Kidney (tissue), 13 donors: ENCODE measurements at regions not wholly inside any gene's neighbourhood (a gene's known extent, or its start where the extent isn't known, plus 50 kb on each side); places are given as distances from the start of the nearest gene placed in this dataset.

ENCODE experiments used
- DNase-seq, 5 donors: peaks; one replicate each; pipeline ENCODE4 v3.0.0-alpha.2; 2013 to 2020
- FAIRE-seq: peaks from 2 replicates; lab custom pipeline; 2012; peaks lifted over from hg19 to GRCh38; lab: Jason Lieb, UNC
- H3K27ac ChIP-seq, 2 donors: one replicate each; pipeline ENCODE4 v1.7.0; 2013; ENCODE audit warnings: low read depth in 2 of 2, low read length in 2 of 2, inconsistent platforms in 1 of 2
- H3K27me3 ChIP-seq: one replicate; pipeline ENCODE4 v1.7.1; 2013; ENCODE audit warnings: low read length, inconsistent platforms; ENCODE audit not compliant: control insufficient read depth, insufficient read depth
- H3K36me3 ChIP-seq, 3 donors: one replicate each; pipeline versions ENCODE4 v1.7.0 to v1.7.1; 2013; ENCODE audit warnings: low read length in 3 of 3, control low read depth in 1 of 3, inconsistent platforms in 1 of 3; ENCODE audit not compliant: insufficient read depth in 3 of 3, control insufficient read depth in 2 of 3
- H3K4me1 ChIP-seq, 3 donors: one replicate each; pipeline versions ENCODE4 v1.7.0 to v1.7.1; 2013; ENCODE audit warnings: low read length in 3 of 3, inconsistent platforms in 1 of 3, low read depth in 1 of 3; ENCODE audit not compliant: control insufficient read depth in 2 of 3, insufficient read depth in 2 of 3
- H3K4me3 ChIP-seq, 3 donors: one replicate each; pipeline versions ENCODE4 v1.7.0 to v1.8.1; 2013; ENCODE audit warnings: low read length in 3 of 3, control low read depth in 1 of 3, inconsistent platforms in 1 of 3
- H3K9ac ChIP-seq, 3 donors: one replicate each; pipeline versions ENCODE4 v1.7.0 to v1.7.1; 2013; ENCODE audit warnings: low read length in 3 of 3, control low read depth in 1 of 3, inconsistent platforms in 1 of 3
- H3K9me3 ChIP-seq, 3 donors: one replicate each; pipeline versions ENCODE4 v1.7.0 to v1.7.1; 2013; ENCODE audit warnings: low read length in 3 of 3, control low read depth in 1 of 3, inconsistent platforms in 1 of 3; ENCODE audit not compliant: control insufficient read depth in 2 of 3, insufficient read depth in 1 of 3
- intact Hi-C: fragments of 100-400 bp; cut with DNase I; formaldehyde crosslinking; loops from one replicate; pipeline ENCODE4 v1.11.1; 2022
- TF ChIP-seq, protein P1 (sequence below): IDR thresholded peaks from 3 replicates; pipeline ENCODE4 v1.5.1; 2012; ENCODE audit warnings: mild to moderate bottlenecking, moderate library complexity, borderline replicate concordance; ENCODE audit not compliant: insufficient read depth; ENCODE audit errors: extremely low read depth
- donor health status: control.
- donor health status: control.
- donor health status: control.
- donor health status: control.
- donor health status: control.
- donor health status: DM: yes; HTN: yes; CAD: no.
- donor health status: Normal renal cell carcinoma (clear cell type).

DNA sequence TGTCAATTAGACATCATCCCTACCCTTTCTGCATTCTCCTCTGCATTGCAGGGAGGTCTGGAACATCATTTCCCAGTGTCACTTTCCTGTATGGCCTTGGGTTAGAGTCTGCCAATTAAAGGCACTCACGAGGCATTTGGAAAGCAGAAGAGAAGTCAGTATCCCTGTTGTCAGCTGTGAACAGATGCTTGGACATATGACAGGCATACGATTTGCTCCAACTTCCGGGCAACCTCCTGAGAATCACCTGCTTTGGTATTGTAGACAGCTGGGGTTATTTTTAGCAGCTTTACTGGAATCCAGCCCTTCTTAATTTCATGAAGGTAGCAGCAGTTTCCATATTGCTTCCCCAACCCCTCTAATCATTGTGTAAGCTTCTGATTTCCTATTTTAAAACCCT lies 88.7 kb upstream of the DHRS4 start:
- intact Hi-C loops = no loop called here
- H3K27ac ChIP-seq = no peak overlapping the region
- no peaks in the 10 kb centered on the region for H3K27me3 ChIP-seq
- H3K9me3 ChIP-seq = no peaks in the 10 kb centered on the region
- H3K36me3 ChIP-seq = no peaks in the 10 kb centered on the region
- TF ChIP-seq, protein P1, sequence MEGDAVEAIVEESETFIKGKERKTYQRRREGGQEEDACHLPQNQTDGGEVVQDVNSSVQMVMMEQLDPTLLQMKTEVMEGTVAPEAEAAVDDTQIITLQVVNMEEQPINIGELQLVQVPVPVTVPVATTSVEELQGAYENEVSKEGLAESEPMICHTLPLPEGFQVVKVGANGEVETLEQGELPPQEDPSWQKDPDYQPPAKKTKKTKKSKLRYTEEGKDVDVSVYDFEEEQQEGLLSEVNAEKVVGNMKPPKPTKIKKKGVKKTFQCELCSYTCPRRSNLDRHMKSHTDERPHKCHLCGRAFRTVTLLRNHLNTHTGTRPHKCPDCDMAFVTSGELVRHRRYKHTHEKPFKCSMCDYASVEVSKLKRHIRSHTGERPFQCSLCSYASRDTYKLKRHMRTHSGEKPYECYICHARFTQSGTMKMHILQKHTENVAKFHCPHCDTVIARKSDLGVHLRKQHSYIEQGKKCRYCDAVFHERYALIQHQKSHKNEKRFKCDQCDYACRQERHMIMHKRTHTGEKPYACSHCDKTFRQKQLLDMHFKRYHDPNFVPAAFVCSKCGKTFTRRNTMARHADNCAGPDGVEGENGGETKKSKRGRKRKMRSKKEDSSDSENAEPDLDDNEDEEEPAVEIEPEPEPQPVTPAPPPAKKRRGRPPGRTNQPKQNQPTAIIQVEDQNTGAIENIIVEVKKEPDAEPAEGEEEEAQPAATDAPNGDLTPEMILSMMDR = no peak
- FAIRE-seq = no peak
- no peak overlapping the region for H3K4me3 ChIP-seq
- no peaks in the 10 kb centered on the region for H3K4me1 ChIP-seq
- no peak for DNase-seq
- H3K9ac ChIP-seq = no peak overlapping the region

DNA sequence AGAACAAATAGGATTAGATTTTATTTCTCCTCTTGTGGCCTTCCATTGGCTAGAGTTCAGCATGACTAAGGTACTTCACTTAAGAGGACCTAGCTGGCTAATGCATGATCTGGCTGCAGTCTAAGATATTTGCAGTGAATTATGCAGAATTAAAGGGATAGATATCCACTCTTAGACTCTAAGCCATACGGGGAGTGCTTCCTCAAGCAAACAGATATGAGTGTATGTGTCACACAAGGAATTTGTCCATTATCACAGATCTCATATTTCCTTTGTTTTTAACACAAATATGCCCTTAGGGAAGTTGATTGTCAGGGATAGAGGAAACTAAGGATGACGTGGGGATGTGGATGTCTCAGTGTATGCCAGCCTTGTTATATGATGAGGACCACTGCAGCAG lies 88.1 kb upstream of the DHRS4 start:
- intact Hi-C loops = no loop called here
- Histone ChIP-seq H3K27me3 (no peaks in the 10 kb centered on the region), H3K4me1 (no peaks in the 10 kb centered on the region), H3K9me3 (no peaks in the 10 kb centered on the region), H3K4me3 (no peak overlapping the region), H3K36me3 (no peaks in the 10 kb centered on the region), H3K27ac (no peak overlapping the region), H3K9ac (no peak overlapping the region)
- FAIRE-seq (no peak), DNase-seq (no peak)
- TF ChIP-seq, protein P1 = no peak

DNA sequence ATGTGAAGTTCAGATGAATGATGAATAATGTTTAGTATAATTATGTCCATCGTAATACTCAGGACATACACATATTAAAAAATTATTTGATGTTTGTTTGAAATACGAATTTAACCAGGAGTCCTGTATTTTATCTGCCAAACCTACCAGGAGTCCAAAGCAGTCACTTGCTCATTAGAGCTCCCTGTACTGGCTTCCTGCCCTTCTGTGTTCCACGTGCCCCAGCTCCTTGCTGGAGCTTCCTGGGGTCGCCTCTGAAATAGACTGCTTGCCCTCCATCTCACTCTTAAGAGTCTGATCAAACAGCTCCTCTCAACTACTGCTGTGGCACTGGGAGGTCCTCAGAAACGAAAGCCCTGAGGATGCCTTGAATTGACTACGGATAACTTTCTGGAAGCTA lies 87.3 kb upstream of the DHRS4 start:
- Histone ChIP-seq H3K9ac (no peak overlapping the region), H3K4me3 (no peak overlapping the region), H3K4me1 (no peaks in the 10 kb centered on the region), H3K27ac (no peak overlapping the region), H3K36me3 (no peaks in the 10 kb centered on the region), H3K27me3 (no peaks in the 10 kb centered on the region), H3K9me3 (no peaks in the 10 kb centered on the region)
- intact Hi-C loops = no loop called here
- no peak for FAIRE-seq
- no peak for DNase-seq
- TF ChIP-seq, protein P1 = no peak

DNA sequence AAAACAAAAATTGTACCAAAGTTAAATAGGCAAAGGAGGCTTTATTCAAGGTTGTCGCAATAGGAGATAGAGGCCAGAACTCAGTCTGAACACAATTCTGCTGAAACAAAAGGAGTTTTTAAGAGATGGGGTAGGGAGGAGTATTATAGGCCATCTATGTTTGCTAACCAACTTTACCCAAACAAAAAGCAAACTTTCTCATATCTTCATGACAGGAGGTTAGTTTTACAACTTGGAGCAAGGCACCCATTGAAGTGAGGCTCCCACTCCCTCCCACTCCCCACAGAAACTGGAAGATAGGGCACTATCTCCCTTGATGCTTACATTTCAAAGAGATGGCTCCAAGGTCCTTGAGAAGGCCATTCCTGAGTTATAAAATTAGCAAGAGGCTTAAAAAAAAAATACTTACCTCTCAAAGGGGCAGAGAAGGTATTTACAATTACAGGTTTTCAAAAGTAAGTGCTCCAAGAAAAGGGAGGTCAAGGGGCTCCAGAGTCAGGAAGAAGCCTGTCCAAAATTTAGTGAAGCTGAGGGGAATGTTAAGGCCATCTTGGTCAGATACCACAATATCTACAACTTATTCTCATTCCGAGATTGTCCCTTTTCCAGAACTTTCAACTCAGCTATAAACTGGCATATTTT lies 84.4 kb upstream of the DHRS4 start:
- no peak overlapping the region for H3K27ac ChIP-seq
- intact Hi-C loops = no loop called here
- H3K27me3 ChIP-seq = no peaks in the 10 kb centered on the region
- no peak overlapping the region for H3K9ac ChIP-seq
- no peak overlapping the region for H3K4me3 ChIP-seq
- TF ChIP-seq, protein P1 = no peak
- FAIRE-seq = no peak
- no peaks in the 10 kb centered on the region for H3K4me1 ChIP-seq
- DNase-seq = no peak
- H3K9me3 ChIP-seq = no peaks in the 10 kb centered on the region
- no peaks in the 10 kb centered on the region for H3K36me3 ChIP-seq
